ENCODE measurements at regions not wholly inside any gene's neighbourhood (a gene's known extent, or its start where the extent isn't known, plus 50 kb on each side); places are given as distances from the start of the nearest gene placed in this dataset.

GRCh38 chr2:217291259-217291658 is 431.4 kb upstream of the TNP1 start:
- no peak for DNase-seq

GRCh38 chr2:217290467-217290866 is 430.6 kb upstream of the TNP1 start:
- DNase-seq = no peak

GRCh38 chr2:217289907-217290280 is 430.0 kb upstream of the TNP1 start:
- DNase-seq = no peak

GRCh38 chr2:217289177-217289906 is 429.5 kb upstream of the TNP1 start:
- DNase-seq = no peak

GRCh38 chr2:217288472-217289063 is 428.7 kb upstream of the TNP1 start:
- DNase-seq = no peak

- no peak for DNase-seq
Observed at GRCh38 chr2:217286833-217287232, 427.0 kb upstream of the TNP1 start.

GRCh38 chr2:217285926-217286325 is 426.1 kb upstream of the TNP1 start:
- DNase-seq = no peak

- no peak for DNase-seq
Observed at GRCh38 chr2:217283460-217283859, 423.6 kb upstream of the TNP1 start.

- no peak for DNase-seq
Observed at GRCh38 chr2:217282531-217282930, 422.7 kb upstream of the TNP1 start.

GRCh38 chr2:217279556-217279955 is 419.7 kb upstream of the TNP1 start:
- no peak for DNase-seq

GRCh38 chr2:217279140-217279539 is 419.3 kb upstream of the TNP1 start:
- no peak for DNase-seq

GRCh38 chr2:217277646-217278398 is 418.0 kb upstream of the TNP1 start:
- no peak for DNase-seq

GRCh38 chr2:217276433-217276832 is 416.6 kb upstream of the TNP1 start:
- DNase-seq = no peak

GRCh38 chr2:217275091-217275490 is 415.2 kb upstream of the TNP1 start:
- DNase-seq = no peak

GRCh38 chr2:217274578-217274977 is 414.7 kb upstream of the TNP1 start:
- DNase-seq = no peak

- DNase-seq = no peak
Observed at GRCh38 chr2:217273851-217274250, 414.0 kb upstream of the TNP1 start.

GRCh38 chr2:217273162-217273561 is 413.3 kb upstream of the TNP1 start:
- no peak for DNase-seq

GRCh38 chr2:217271813-217272212 is 411.9 kb upstream of the TNP1 start:
- no peak for DNase-seq

GRCh38 chr2:217270485-217271121 is 410.7 kb upstream of the TNP1 start:
- no peak for DNase-seq

- DNase-seq = no peak
Observed at GRCh38 chr2:217269701-217270484, 410.0 kb upstream of the TNP1 start.

- no peak for DNase-seq
Observed at GRCh38 chr2:217268978-217269377, 409.1 kb upstream of the TNP1 start.

GRCh38 chr2:217267758-217268157 is 407.9 kb upstream of the TNP1 start:
- DNase-seq = no peak

- DNase-seq = no peak
Observed at GRCh38 chr2:217263756-217264155, 403.9 kb upstream of the TNP1 start.
